ENCODE measurements at regions not wholly inside any gene's neighbourhood (a gene's known extent, or its start where the extent isn't known, plus 50 kb on each side); places are given as distances from the start of the nearest gene placed in this dataset.

GRCh38 chr11:11009179-11009578, 151.3 kb upstream of the ZBED5 start:
- WGBS, 2 donors: 35 to 64% methylated on average over 4 of the region's 4 CpGs
- intact Hi-C loops (cut with DNase I; ENCODE audit: low total_unique reads): no loop called here
- no peak for DNase-seq (ENCODE audit: low spot score in 2 of 2)
- no peak overlapping the region for H3K4me3 ChIP-seq (ENCODE audit: low read depth, poor library complexity, severe bottlenecking)
- TF ChIP-seq CTCF (IDR thresholded peaks at IDR 0.05): no peak
- TF ChIP-seq POLR2A (IDR thresholded peaks at IDR 0.05): no peak

GRCh38 chr11:11004069-11004468, 146.2 kb upstream of the ZBED5 start:
- WGBS, 2 donors: 39 to 57% methylated on average over 1 of the region's 1 CpG
- intact Hi-C loops (cut with DNase I; ENCODE audit: low total_unique reads): no loop called here
- no peak for TF ChIP-seq POLR2A (IDR thresholded peaks at IDR 0.05)
- DNase-seq (ENCODE audit: low spot score in 2 of 2): no peak
- no peak overlapping the region for H3K4me3 ChIP-seq (ENCODE audit: low read depth, poor library complexity, severe bottlenecking)

GRCh38 chr11:11003226-11003625, 145.4 kb upstream of the ZBED5 start:
- TF ChIP-seq CTCF (IDR thresholded peaks at IDR 0.05) (no peak), POLR2A (IDR thresholded peaks at IDR 0.05) (no peak)
- intact Hi-C loops (cut with DNase I; ENCODE audit: low total_unique reads): no loop called here

GRCh38 chr11:11000579-11001283, 142.9 kb upstream of the ZBED5 start:
- DNase-seq (ENCODE audit: low spot score in 2 of 2): no peak
- WGBS, 2 donors: 75 to 83% methylated on average over 7 of the region's 7 CpGs
- intact Hi-C loops (cut with DNase I; ENCODE audit: low total_unique reads): no loop called here
- TF ChIP-seq POLR2A (IDR thresholded peaks at IDR 0.05) (no peak), CTCF (IDR thresholded peaks at IDR 0.05) (no peak)
- no peak overlapping the region for H3K4me3 ChIP-seq (ENCODE audit: low read depth, poor library complexity, severe bottlenecking)

More at GRCh38 chr11:11003226-11003625, 145.4 kb upstream of the ZBED5 start:
- no peak for DNase-seq (ENCODE audit: low spot score in 2 of 2)
- 72 to 77% methylated on average over 3 of the region's 3 CpGs for WGBS, 2 donors
- no peak overlapping the region for H3K4me3 ChIP-seq (ENCODE audit: low read depth, poor library complexity, severe bottlenecking)

- TF ChIP-seq CTCF (IDR thresholded peaks at IDR 0.05): no peak
- no peak for TF ChIP-seq POLR2A (IDR thresholded peaks at IDR 0.05)
- 47 to 55% methylated on average over 5 of the region's 5 CpGs for WGBS, 2 donors
- intact Hi-C loops (cut with DNase I; ENCODE audit: low total_unique reads): no loop called here
- no peak overlapping the region for H3K4me3 ChIP-seq (ENCODE audit: low read depth, poor library complexity, severe bottlenecking)
- no peak for DNase-seq (ENCODE audit: low spot score in 2 of 2)
Observed at GRCh38 chr11:10998674-10999073, 140.8 kb upstream of the ZBED5 start.

GRCh38 chr11:10996678-10997077, 138.8 kb upstream of the ZBED5 start:
- TF ChIP-seq CTCF (IDR thresholded peaks at IDR 0.05): no peak
- no peak for TF ChIP-seq POLR2A (IDR thresholded peaks at IDR 0.05)
- WGBS, 2 donors: 80 to 92% methylated on average over 1 of the region's 1 CpG
- DNase-seq (ENCODE audit: low spot score in 2 of 2): no peak
- H3K4me3 ChIP-seq (ENCODE audit: low read depth, poor library complexity, severe bottlenecking): no peak overlapping the region
- intact Hi-C loops (cut with DNase I; ENCODE audit: low total_unique reads): no loop called here
